ENCODE measurements at regions not wholly inside any gene's neighbourhood (a gene's known extent, or its start where the extent isn't known, plus 50 kb on each side); places are given as distances from the start of the nearest gene placed in this dataset.

- TF ChIP-seq EZH2phosphoT487 (IDR thresholded peaks at IDR 0.05; ENCODE audit: borderline replicate concordance, low read length): no peak
- TF ChIP-seq, protein P1, sequence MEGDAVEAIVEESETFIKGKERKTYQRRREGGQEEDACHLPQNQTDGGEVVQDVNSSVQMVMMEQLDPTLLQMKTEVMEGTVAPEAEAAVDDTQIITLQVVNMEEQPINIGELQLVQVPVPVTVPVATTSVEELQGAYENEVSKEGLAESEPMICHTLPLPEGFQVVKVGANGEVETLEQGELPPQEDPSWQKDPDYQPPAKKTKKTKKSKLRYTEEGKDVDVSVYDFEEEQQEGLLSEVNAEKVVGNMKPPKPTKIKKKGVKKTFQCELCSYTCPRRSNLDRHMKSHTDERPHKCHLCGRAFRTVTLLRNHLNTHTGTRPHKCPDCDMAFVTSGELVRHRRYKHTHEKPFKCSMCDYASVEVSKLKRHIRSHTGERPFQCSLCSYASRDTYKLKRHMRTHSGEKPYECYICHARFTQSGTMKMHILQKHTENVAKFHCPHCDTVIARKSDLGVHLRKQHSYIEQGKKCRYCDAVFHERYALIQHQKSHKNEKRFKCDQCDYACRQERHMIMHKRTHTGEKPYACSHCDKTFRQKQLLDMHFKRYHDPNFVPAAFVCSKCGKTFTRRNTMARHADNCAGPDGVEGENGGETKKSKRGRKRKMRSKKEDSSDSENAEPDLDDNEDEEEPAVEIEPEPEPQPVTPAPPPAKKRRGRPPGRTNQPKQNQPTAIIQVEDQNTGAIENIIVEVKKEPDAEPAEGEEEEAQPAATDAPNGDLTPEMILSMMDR (IDR thresholded peaks at IDR 0.05; ENCODE audit: low read depth, low read length, poor library complexity, severe bottlenecking): no peak
These were observed 443.8 kb upstream of the CYLC2 start for GRCh38 chr9:102551346-102551745.

Measured in DOHH2 (cell line).